ENCODE measurements at regions not wholly inside any gene's neighbourhood (a gene's known extent, or its start where the extent isn't known, plus 50 kb on each side); places are given as distances from the start of the nearest gene placed in this dataset.

- peaks cover 28% of the 10 kb centered on the region for H3K9me3 Mint-ChIP-seq (ENCODE audit: low read depth)
- peaks cover 2% of the 10 kb centered on the region for H3K4me1 Mint-ChIP-seq (ENCODE audit: low read depth)
- peaks cover 4% of the 10 kb centered on the region for H3K36me3 Mint-ChIP-seq (ENCODE audit: insufficient read depth)
Measured at GRCh38 chr13:55554741-55555140, 1586.0 kb upstream of the PRR20A start.

GRCh38 chr13:55560331-55560730, 1580.4 kb upstream of the PRR20A start:
- Mint-ChIP-seq H3K36me3 (ENCODE audit: insufficient read depth) (no peaks in the 10 kb centered on the region), H3K4me1 (ENCODE audit: low read depth) (no peaks in the 10 kb centered on the region), H3K9me3 (ENCODE audit: low read depth) (peaks cover 7% of the 10 kb centered on the region), H3K4me3 (ENCODE audit: low read depth) (no peak overlapping the region), H3K27me3 (no peaks in the 10 kb centered on the region), H3K27ac (no peak overlapping the region)
- DNase-seq (ENCODE audit: low spot score, unreplicated experiment), result no peak
- no peak for TF ChIP-seq CTCF (IDR thresholded peaks at IDR 0.05; ENCODE audit: unreplicated experiment)

More at GRCh38 chr13:55554741-55555140, 1586.0 kb upstream of the PRR20A start:
- no peak for DNase-seq (ENCODE audit: low spot score, unreplicated experiment)
- Mint-ChIP-seq H3K27ac (no peak overlapping the region), H3K4me3 (ENCODE audit: low read depth) (no peak overlapping the region), H3K27me3 (no peaks in the 10 kb centered on the region)
- TF ChIP-seq CTCF (IDR thresholded peaks at IDR 0.05; ENCODE audit: unreplicated experiment), result no peak

GRCh38 chr13:55563267-55563666, 1577.5 kb upstream of the PRR20A start:
- no peaks in the 10 kb centered on the region for H3K36me3 Mint-ChIP-seq (ENCODE audit: insufficient read depth)
- H3K27me3 Mint-ChIP-seq, result no peaks in the 10 kb centered on the region
- H3K4me1 Mint-ChIP-seq (ENCODE audit: low read depth), result no peaks in the 10 kb centered on the region

GRCh38 chr13:55566334-55566733, 1574.4 kb upstream of the PRR20A start:
- TF ChIP-seq CTCF (IDR thresholded peaks at IDR 0.05; ENCODE audit: unreplicated experiment), result no peak
- Mint-ChIP-seq H3K27ac (no peak overlapping the region), H3K4me3 (ENCODE audit: low read depth) (no peak overlapping the region), H3K9me3 (ENCODE audit: low read depth) (no peaks in the 10 kb centered on the region), H3K36me3 (ENCODE audit: insufficient read depth) (no peaks in the 10 kb centered on the region), H3K27me3 (no peaks in the 10 kb centered on the region), H3K4me1 (ENCODE audit: low read depth) (no peaks in the 10 kb centered on the region)
- no peak for DNase-seq (ENCODE audit: low spot score, unreplicated experiment)

More at GRCh38 chr13:55563267-55563666, 1577.5 kb upstream of the PRR20A start:
- Mint-ChIP-seq H3K27ac (no peak overlapping the region), H3K9me3 (ENCODE audit: low read depth) (no peaks in the 10 kb centered on the region), H3K4me3 (ENCODE audit: low read depth) (no peak overlapping the region)
- DNase-seq (ENCODE audit: low spot score, unreplicated experiment), result no peak
- TF ChIP-seq CTCF (IDR thresholded peaks at IDR 0.05; ENCODE audit: unreplicated experiment), result no peak

DNA sequence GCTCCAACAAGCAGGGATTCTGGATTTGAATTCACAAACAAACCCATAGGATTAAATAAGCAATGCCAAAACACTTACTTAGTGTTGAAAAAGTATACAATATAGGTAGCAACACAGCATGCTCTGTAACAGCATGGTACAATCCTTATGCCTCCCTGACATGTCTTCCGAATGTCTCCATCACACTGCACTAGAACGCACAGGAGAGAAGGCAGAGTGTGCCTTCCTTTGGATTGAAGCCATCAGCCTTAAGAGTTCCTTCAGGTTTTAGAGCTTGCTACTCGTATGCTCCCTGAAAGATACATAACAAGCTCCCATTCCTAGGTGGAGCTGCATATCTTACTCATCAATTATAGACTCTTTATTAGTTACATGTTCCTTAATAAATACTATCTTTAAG, 1573.9 kb upstream of the PRR20A start:
- Mint-ChIP-seq H3K36me3 (ENCODE audit: insufficient read depth) (no peaks in the 10 kb centered on the region), H3K9me3 (ENCODE audit: low read depth) (no peaks in the 10 kb centered on the region), H3K4me1 (ENCODE audit: low read depth) (no peaks in the 10 kb centered on the region), H3K27ac (no peak overlapping the region), H3K27me3 (no peaks in the 10 kb centered on the region), H3K4me3 (ENCODE audit: low read depth) (no peak overlapping the region)
- TF ChIP-seq CTCF (IDR thresholded peaks at IDR 0.05; ENCODE audit: unreplicated experiment), result no peak
- DNase-seq (ENCODE audit: low spot score, unreplicated experiment), result no peak
